Suppressor macrophage treated with lipopolysaccharide for 4 hours (primary cell): ENCODE measurements at regions not wholly inside any gene's neighbourhood (a gene's known extent, or its start where the extent isn't known, plus 50 kb on each side); places are given as distances from the start of the nearest gene placed in this dataset.
"Not testable (repeated sequence)": the region's sequence is repeated elsewhere in the genome, so short reads cannot be mapped to it uniquely, and the experiment has no call there.

Experiments used
- DNase-seq: peaks from one replicate; pipeline ENCODE4 v3.0.0-alpha.2; 2020

- peak; percentile 42 for DNase-seq
Observed at GRCh38 chr1:121519042-121519755, 334.4 kb downstream of the SRGAP2C start.

- DNase-seq, result not testable (repeated sequence)
Observed at GRCh38 chr1:121519756-121520286, 335.0 kb downstream of the SRGAP2C start.

- no peak for DNase-seq
Observed at GRCh38 chr1:121522061-121522759, 337.4 kb downstream of the SRGAP2C start.

- DNase-seq, result not testable (repeated sequence)
Observed at GRCh38 chr1:121523112-121523511, 338.3 kb downstream of the SRGAP2C start.

- DNase-seq, result no peak
Observed at GRCh38 chr1:121525355-121525754, 340.6 kb downstream of the SRGAP2C start.

- not testable (repeated sequence) for DNase-seq
Observed at GRCh38 chr1:121528958-121529357, 344.2 kb downstream of the SRGAP2C start.

- not testable (repeated sequence) for DNase-seq
Observed at GRCh38 chr1:121530026-121530425, 345.3 kb downstream of the SRGAP2C start.

- not testable (repeated sequence) for DNase-seq
Observed at GRCh38 chr1:121531747-121532146, 347.0 kb downstream of the SRGAP2C start.

GRCh38 chr1:121538148-121538547, 353.4 kb downstream of the SRGAP2C start:
- not testable (repeated sequence) for DNase-seq

- DNase-seq, result no peak
Observed at GRCh38 chr1:121538943-121539575, 354.3 kb downstream of the SRGAP2C start.

GRCh38 chr1:121543988-121544387, 359.2 kb downstream of the SRGAP2C start:
- not testable (repeated sequence) for DNase-seq

- DNase-seq, result no peak
Observed at GRCh38 chr1:121544500-121544899, 359.7 kb downstream of the SRGAP2C start.

- DNase-seq, result not testable (repeated sequence)
Observed at GRCh38 chr1:121545899-121546298, 361.1 kb downstream of the SRGAP2C start.

GRCh38 chr1:121546830-121547591, 362.2 kb downstream of the SRGAP2C start:
- DNase-seq, result no peak

GRCh38 chr1:121547726-121548125, 363.0 kb downstream of the SRGAP2C start:
- DNase-seq, result not testable (repeated sequence)

- not testable (repeated sequence) for DNase-seq
Observed at GRCh38 chr1:121550817-121551216, 366.0 kb downstream of the SRGAP2C start.

GRCh38 chr1:121551491-121551890, 366.7 kb downstream of the SRGAP2C start:
- DNase-seq, result not testable (repeated sequence)

- DNase-seq, result not testable (repeated sequence)
Observed at GRCh38 chr1:121556560-121556959, 371.8 kb downstream of the SRGAP2C start.

GRCh38 chr1:121558034-121558433, 373.3 kb downstream of the SRGAP2C start:
- peak; percentile 9 for DNase-seq

- DNase-seq, result peak; percentile 70
Observed at GRCh38 chr1:121558514-121558913, 373.7 kb downstream of the SRGAP2C start.

- no peak for DNase-seq
Observed at GRCh38 chr1:121566346-121566745, 381.6 kb downstream of the SRGAP2C start.

GRCh38 chr1:121569428-121569827, 384.7 kb downstream of the SRGAP2C start:
- DNase-seq, result no peak
